ENCODE measurements at regions not wholly inside any gene's neighbourhood (a gene's known extent, or its start where the extent isn't known, plus 50 kb on each side); places are given as distances from the start of the nearest gene placed in this dataset.

- no peak for TF ChIP-seq CTCF (conservative IDR thresholded peaks at IDR 0.05)
- H3K27ac ChIP-seq, result no peak overlapping the region; the same call in 1 of the 2 replicates
Measured at GRCh38 chr2:38125842-38126241, 49.9 kb upstream of the CYP1B1 start.

All from VCaP (cell line).